IMR-90 (cell line): ENCODE measurements at regions not wholly inside any gene's neighbourhood (a gene's known extent, or its start where the extent isn't known, plus 50 kb on each side); places are given as distances from the start of the nearest gene placed in this dataset.

Experiments
- ATAC-seq: fragments of 200-7000 bp; cut with Tn5 transposase; 2 replicates; pipeline ENCODE4 v1.9.1; 2020; ENCODE audit warnings: low read depth, mild to moderate bottlenecking, moderate library complexity
- BruUV-seq: library from RNA; stranded (reverse); fragments of 400-500 nt; replicated peaks from 2 replicates; lab custom pipeline; 2021; lab: Mats Ljungman, UMichigan
- CTCF ChIA-PET: fragments of 300-600 bp; formaldehyde crosslinking; extraction: SDS; loops from one replicate; lab custom pipeline; 2021; ENCODE audit warnings: antibody characterized with exemption; lab: Yijun Ruan, JAX
- POLR2A ChIA-PET: fragments of 300-600 bp; sonication (Branson Sonifier 250); formaldehyde crosslinking; loops from one replicate; lab custom pipeline; 2022; ENCODE audit warnings: antibody characterized with exemption; ENCODE audit not compliant: unreplicated experiment; lab: Charles Lee
- DNase-seq: peaks from one replicate; pipeline ENCODE4 v3.0.0; 2013
- H2AFZ ChIP-seq: replicated peaks from 2 replicates; pipeline ENCODE3; 2013; ENCODE audit warnings: low read length, mild to moderate bottlenecking; ENCODE audit not compliant: poor library complexity
- H2AK5ac ChIP-seq: 2 replicates; pipeline ENCODE4 v1.6.1; 2013; ENCODE audit warnings: low read depth, low read length, inconsistent platforms
- H2AK9ac ChIP-seq: replicated peaks from 2 replicates; pipeline ENCODE3; 2013; ENCODE audit warnings: mild to moderate bottlenecking, low read depth, low read length, moderate library complexity; ENCODE audit not compliant: poor library complexity
- H2BK120ac ChIP-seq: 2 replicates; pipeline ENCODE4 v1.6.1; 2013; ENCODE audit warnings: low read depth, low read length, inconsistent platforms
- H2BK15ac ChIP-seq: 3 replicates; pipeline ENCODE4 v1.6.1; 2013; ENCODE audit warnings: low read depth, low read length, inconsistent platforms
- H2BK20ac ChIP-seq: 2 replicates; pipeline ENCODE4 v1.6.1; 2013; ENCODE audit warnings: low read depth, mild to moderate bottlenecking, inconsistent platforms, low read length, moderate library complexity
- H2BK5ac ChIP-seq: 2 replicates; pipeline ENCODE4 v1.6.1; 2013; ENCODE audit warnings: mild to moderate bottlenecking, low read depth, low read length, inconsistent platforms; ENCODE audit not compliant: poor library complexity, severe bottlenecking
- H3K14ac ChIP-seq: replicated peaks from 2 replicates; pipeline ENCODE4 v1.6.1; 2013; ENCODE audit warnings: low read depth, low read length, inconsistent platforms
- H3K18ac ChIP-seq: 2 replicates; pipeline ENCODE4 v1.6.1; 2013; ENCODE audit warnings: low read depth, low read length, control low read depth
- H3K23ac ChIP-seq: 2 replicates; pipeline ENCODE4 v1.6.1; 2013; ENCODE audit warnings: low read depth, low read length, inconsistent platforms
- H3K27ac ChIP-seq: 2 replicates; pipeline ENCODE4 v1.5.1; 2013; ENCODE audit warnings: mild to moderate bottlenecking, control low read depth, low read length; ENCODE audit not compliant: insufficient read depth
- H3K27me3 ChIP-seq: 2 replicates; pipeline ENCODE4 v1.6.1; 2013; ENCODE audit warnings: low read length; ENCODE audit not compliant: control insufficient read depth, insufficient read depth
- H3K36me3 ChIP-seq: 2 replicates; pipeline ENCODE4 v1.6.1; 2013; ENCODE audit warnings: low read length, mixed read lengths; ENCODE audit not compliant: control insufficient read depth, insufficient read depth
- H3K4ac ChIP-seq: 2 replicates; pipeline ENCODE4 v1.6.1; 2013; ENCODE audit warnings: low read depth, low read length, inconsistent platforms
- H3K4me1 ChIP-seq: 2 replicates; pipeline ENCODE4 v1.6.1; 2013; ENCODE audit warnings: low read length, mixed read lengths; ENCODE audit not compliant: control insufficient read depth, insufficient read depth
- H3K4me2 ChIP-seq: 2 replicates; pipeline ENCODE4 v1.6.1; 2013; ENCODE audit warnings: low read depth, mild to moderate bottlenecking, control low read depth, low read length, moderate library complexity
- H3K4me3 ChIP-seq: 2 replicates; pipeline ENCODE4 v1.5.1; 2013; ENCODE audit warnings: low read depth, mild to moderate bottlenecking, control low read depth, low read length, moderate library complexity; ENCODE audit not compliant: insufficient read depth
- H3K56ac ChIP-seq: 2 replicates; pipeline ENCODE4 v1.6.1; 2013; ENCODE audit warnings: low read length, inconsistent platforms; ENCODE audit not compliant: insufficient read depth; ENCODE audit errors: extremely low read depth
- H3K79me1 ChIP-seq, 2 experiments: 2 replicates each; pipeline ENCODE4 v1.6.1; 2013; ENCODE audit warnings: low read length in 2 of 2, inconsistent platforms in 1 of 2, low read depth in 1 of 2
- H3K9ac ChIP-seq: 2 replicates; pipeline ENCODE4 v1.6.1; 2013; ENCODE audit warnings: low read depth, low read length, control low read depth
- H3K9me1 ChIP-seq: 2 replicates; pipeline ENCODE4 v1.6.1; 2013; ENCODE audit warnings: low read length, inconsistent platforms; ENCODE audit not compliant: insufficient read depth
- H3K9me3 ChIP-seq: 2 replicates; pipeline ENCODE4 v1.6.1; 2013; ENCODE audit warnings: low read length; ENCODE audit not compliant: control insufficient read depth, insufficient read depth
- H4K20me1 ChIP-seq: 2 replicates; pipeline ENCODE4 v1.6.1; 2013; ENCODE audit warnings: low read length, inconsistent platforms; ENCODE audit not compliant: insufficient read depth
- H4K5ac ChIP-seq: 2 replicates; pipeline ENCODE4 v1.6.1; 2013; ENCODE audit warnings: mild to moderate bottlenecking, low read depth, low read length, control low read depth
- H4K8ac ChIP-seq, 2 experiments: 2 replicates each; pipeline ENCODE4 v1.6.1; 2013; ENCODE audit warnings: low read depth in 2 of 2, low read length in 2 of 2, control low read depth in 1 of 2, inconsistent platforms in 1 of 2
- H4K91ac ChIP-seq: 2 replicates; pipeline ENCODE4 v1.6.1; 2013; ENCODE audit warnings: low read depth, low read length, inconsistent platforms; ENCODE audit not compliant: insufficient read depth
- BHLHE40 ChIP-seq: fragments of 150-350 bp; IDR thresholded peaks from 2 replicates; pipeline ENCODE4 v1.6.1; 2016; ENCODE audit warnings: mild to moderate bottlenecking, low read depth, low read length
- CEBPB ChIP-seq: IDR thresholded peaks from 2 replicates; pipeline ENCODE4 v1.6.1; 2012; ENCODE audit warnings: low read depth, low read length, improper control_type of control experiment
- CHD1 ChIP-seq: IDR thresholded peaks from 2 replicates; pipeline ENCODE4 v1.6.1; 2012; ENCODE audit warnings: low read depth, low read length, improper control_type of control experiment
- ELK1 ChIP-seq: fragments of 150-350 bp; IDR thresholded peaks from 2 replicates; pipeline ENCODE4 v1.6.1; 2016; ENCODE audit warnings: low read depth, mild to moderate bottlenecking, low read length, moderate library complexity, borderline replicate concordance
- FOS ChIP-seq: fragments of 150-350 bp; IDR thresholded peaks from 2 replicates; pipeline ENCODE4 v1.6.1; 2016; ENCODE audit warnings: low read depth, low read length
- MAFK ChIP-seq: IDR thresholded peaks from 2 replicates; pipeline ENCODE4 v1.6.1; 2012; ENCODE audit warnings: low read depth, low read length, improper control_type of control experiment
- MAZ ChIP-seq: IDR thresholded peaks from 2 replicates; pipeline ENCODE4 v1.6.1; 2012; ENCODE audit warnings: low read depth, mild to moderate bottlenecking, low read length, improper control_type of control experiment, moderate library complexity, borderline replicate concordance
- MXI1 ChIP-seq: IDR thresholded peaks from 2 replicates; pipeline ENCODE4 v1.6.1; 2012; ENCODE audit warnings: low read depth, mild to moderate bottlenecking, low read length, moderate library complexity, borderline replicate concordance
- NFE2L2 ChIP-seq: fragments of 150-350 bp; IDR thresholded peaks from 2 replicates; pipeline ENCODE4 v1.6.1; 2016; ENCODE audit warnings: low read depth, mild to moderate bottlenecking, low read length
- POLR2A ChIP-seq: IDR thresholded peaks from 2 replicates; pipeline ENCODE4 v1.6.1; 2012; ENCODE audit warnings: mild to moderate bottlenecking, low read depth, low read length
- RAD21 ChIP-seq: IDR thresholded peaks from 2 replicates; pipeline ENCODE4 v1.6.1; 2012; ENCODE audit warnings: low read length, improper control_type of control experiment
- RFX5 ChIP-seq: IDR thresholded peaks from 2 replicates; pipeline ENCODE4 v1.8.0; 2012; ENCODE audit warnings: low read depth, mild to moderate bottlenecking, low read length, moderate library complexity
- SMC3 ChIP-seq: fragments of 150-350 bp; IDR thresholded peaks from 2 replicates; pipeline ENCODE4 v1.6.1; 2016; ENCODE audit warnings: low read depth, mild to moderate bottlenecking, antibody characterized with exemption, low read length, moderate library complexity
- USF2 ChIP-seq: fragments of 150-350 bp; IDR thresholded peaks from 2 replicates; pipeline ENCODE4 v1.6.1; 2017; ENCODE audit warnings: mild to moderate bottlenecking, antibody characterized with exemption, low read length, low read depth
- WGBS, 2 experiments: methylation state at CpG; one replicate each; pipeline versions ENCODE4 v1.1.5 to v1.1.7; 2013; ENCODE audit warnings: missing lambda C conversion rate in 2 of 2; ENCODE audit not compliant: insufficient read length in 1 of 2; ENCODE audit errors: extremely low coverage in 2 of 2; 5-methylcytosine and 5-hydroxymethylcytosine counted together
- dilution Hi-C: fragments of 300-500 bp; cut with HindIII; formaldehyde crosslinking; loops from one replicate; pipeline ENCODE4 v1.14.3; 2018; ENCODE audit warnings: low sequenced_read_pairs; ENCODE audit not compliant: unreplicated experiment
- in situ Hi-C: fragments of 300-500 bp; cut with MboI; formaldehyde crosslinking; loops from 3 replicates; pipeline ENCODE4 v1.14.3; 2019; ENCODE audit warnings: low sequenced_read_pairs, inconsistent platforms, mixed read lengths
- intact Hi-C: fragments of 100-400 bp; cut with micrococcal nuclease; formaldehyde crosslinking; loops from 2 replicates; pipeline ENCODE4 v1.10.0; 2022
- TF ChIP-seq, protein P1 (sequence below): conservative IDR thresholded peaks from 2 replicates; pipeline ENCODE4 v1.5.1; 2012; ENCODE audit warnings: mild to moderate bottlenecking, low read depth, low read length, improper control_type of control experiment

- no peak overlapping the region for H3K23ac ChIP-seq
- TF ChIP-seq MAZ (no peak), MAFK (no peak), ELK1 (no peak), BHLHE40 (no peak), FOS (no peak), POLR2A (no peak), CHD1 (no peak), RFX5 (no peak), NFE2L2 (no peak), SMC3 (no peak), MXI1 (no peak), USF2 (no peak), CEBPB (no peak), RAD21 (no peak)
- TF ChIP-seq, protein P1, sequence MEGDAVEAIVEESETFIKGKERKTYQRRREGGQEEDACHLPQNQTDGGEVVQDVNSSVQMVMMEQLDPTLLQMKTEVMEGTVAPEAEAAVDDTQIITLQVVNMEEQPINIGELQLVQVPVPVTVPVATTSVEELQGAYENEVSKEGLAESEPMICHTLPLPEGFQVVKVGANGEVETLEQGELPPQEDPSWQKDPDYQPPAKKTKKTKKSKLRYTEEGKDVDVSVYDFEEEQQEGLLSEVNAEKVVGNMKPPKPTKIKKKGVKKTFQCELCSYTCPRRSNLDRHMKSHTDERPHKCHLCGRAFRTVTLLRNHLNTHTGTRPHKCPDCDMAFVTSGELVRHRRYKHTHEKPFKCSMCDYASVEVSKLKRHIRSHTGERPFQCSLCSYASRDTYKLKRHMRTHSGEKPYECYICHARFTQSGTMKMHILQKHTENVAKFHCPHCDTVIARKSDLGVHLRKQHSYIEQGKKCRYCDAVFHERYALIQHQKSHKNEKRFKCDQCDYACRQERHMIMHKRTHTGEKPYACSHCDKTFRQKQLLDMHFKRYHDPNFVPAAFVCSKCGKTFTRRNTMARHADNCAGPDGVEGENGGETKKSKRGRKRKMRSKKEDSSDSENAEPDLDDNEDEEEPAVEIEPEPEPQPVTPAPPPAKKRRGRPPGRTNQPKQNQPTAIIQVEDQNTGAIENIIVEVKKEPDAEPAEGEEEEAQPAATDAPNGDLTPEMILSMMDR, result no peak
- ATAC-seq (no peak), DNase-seq (no peak)
- no peak overlapping the region for H2BK120ac ChIP-seq
- H2BK20ac ChIP-seq, result no peak overlapping the region
- no peak overlapping the region for H4K8ac ChIP-seq
- no peak overlapping the region for H4K5ac ChIP-seq
- no CpG with 5 or more reads among the region's 6 CpGs for WGBS, 2 experiments
- no peak overlapping the region for H3K4ac ChIP-seq
- in situ Hi-C loops, result no loop called here
- no peak overlapping the region for H3K4me2 ChIP-seq
- no TSS peak for BruUV-seq
- dilution Hi-C loops, result no loop called here
- H2AK9ac ChIP-seq, result no peak overlapping the region
- no peaks in the 10 kb centered on the region for H3K4me1 ChIP-seq
- intact Hi-C loops, result no loop called here
- H3K36me3 ChIP-seq, result no peaks in the 10 kb centered on the region
- no peaks in the 10 kb centered on the region for H4K20me1 ChIP-seq
- H3K18ac ChIP-seq, result no peak overlapping the region
- H4K91ac ChIP-seq, result no peak overlapping the region
- H2BK15ac ChIP-seq, result no peak overlapping the region
- no peak overlapping the region for H2AK5ac ChIP-seq
- H3K27ac ChIP-seq, result no peak overlapping the region
- POLR2A ChIA-PET, result no interaction called here
- CTCF ChIA-PET, result interaction anchor here (0.6 kb wide), 1 partner anchor 13 kb away, joined by 3 read pairs; no protein-coding TSS in a partner anchor
- no peaks in the 10 kb centered on the region for H3K9me3 ChIP-seq
- no peak overlapping the region for H3K9ac ChIP-seq
- no peak overlapping the region for H3K4me3 ChIP-seq
- no peak overlapping the region for H3K56ac ChIP-seq
- H3K79me1 ChIP-seq, result no peaks in the 10 kb centered on the region
- H3K27me3 ChIP-seq, result no peaks in the 10 kb centered on the region; the same call in 1 of the 2 replicates
- H2BK5ac ChIP-seq, result no peak overlapping the region
- H3K9me1 ChIP-seq, result no peaks in the 10 kb centered on the region
- no peak overlapping the region for H2AFZ ChIP-seq
- no peak overlapping the region for H3K14ac ChIP-seq
Measured at GRCh38 chr15:37359893-37360290, 259.5 kb upstream of the MEIS2 start.
